Vagina (tissue), 2 donors: ENCODE measurements at regions not wholly inside any gene's neighbourhood (a gene's known extent, or its start where the extent isn't known, plus 50 kb on each side); places are given as distances from the start of the nearest gene placed in this dataset.

Experiments used
- POLR2A ChIP-seq, 2 donors: fragments of 450-650 bp; IDR thresholded peaks; one replicate each; pipeline ENCODE4 v1.6.1; 2017; ENCODE audit warnings: antibody characterized with exemption in 2 of 2, mild to moderate bottlenecking in 2 of 2, moderate library complexity in 2 of 2
- POLR2AphosphoS5 ChIP-seq, 2 donors: sonication (generic); formaldehyde crosslinking; IDR thresholded peaks; one replicate each; pipeline ENCODE4 v1.9.0; 2017; ENCODE audit warnings: antibody characterized with exemption in 2 of 2, mild to moderate bottlenecking in 2 of 2, low read depth in 1 of 2; ENCODE audit not compliant: insufficient read depth in 1 of 2
- TF ChIP-seq, protein P1 (sequence below), 3 experiments: fragments of 450-650 bp in 2 of 3; fragments of 200-600 bp in 1 of 3; sonication (generic) in 1 of 3; IDR thresholded peaks; one replicate each; pipeline ENCODE4 v1.5.1; 2017 to 2019; ENCODE audit warnings: antibody characterized with exemption in 3 of 3, mild to moderate bottlenecking in 2 of 3, moderate library complexity in 2 of 3

- TF ChIP-seq, protein P1, sequence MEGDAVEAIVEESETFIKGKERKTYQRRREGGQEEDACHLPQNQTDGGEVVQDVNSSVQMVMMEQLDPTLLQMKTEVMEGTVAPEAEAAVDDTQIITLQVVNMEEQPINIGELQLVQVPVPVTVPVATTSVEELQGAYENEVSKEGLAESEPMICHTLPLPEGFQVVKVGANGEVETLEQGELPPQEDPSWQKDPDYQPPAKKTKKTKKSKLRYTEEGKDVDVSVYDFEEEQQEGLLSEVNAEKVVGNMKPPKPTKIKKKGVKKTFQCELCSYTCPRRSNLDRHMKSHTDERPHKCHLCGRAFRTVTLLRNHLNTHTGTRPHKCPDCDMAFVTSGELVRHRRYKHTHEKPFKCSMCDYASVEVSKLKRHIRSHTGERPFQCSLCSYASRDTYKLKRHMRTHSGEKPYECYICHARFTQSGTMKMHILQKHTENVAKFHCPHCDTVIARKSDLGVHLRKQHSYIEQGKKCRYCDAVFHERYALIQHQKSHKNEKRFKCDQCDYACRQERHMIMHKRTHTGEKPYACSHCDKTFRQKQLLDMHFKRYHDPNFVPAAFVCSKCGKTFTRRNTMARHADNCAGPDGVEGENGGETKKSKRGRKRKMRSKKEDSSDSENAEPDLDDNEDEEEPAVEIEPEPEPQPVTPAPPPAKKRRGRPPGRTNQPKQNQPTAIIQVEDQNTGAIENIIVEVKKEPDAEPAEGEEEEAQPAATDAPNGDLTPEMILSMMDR (IDR thresholded peaks at IDR 0.05), result no peak
- TF ChIP-seq POLR2A (IDR thresholded peaks at IDR 0.05), result no peak
- TF ChIP-seq POLR2AphosphoS5 (IDR thresholded peaks at IDR 0.05; ENCODE audit: insufficient read depth in 1 of 2, low read depth in 1 of 2), result no peak
These were observed 64.5 kb downstream of the ZC3H11B start for GRCh38 chr1:219548386-219548785.
